Transverse colon (tissue), 4 donors: ENCODE measurements at regions not wholly inside any gene's neighbourhood (a gene's known extent, or its start where the extent isn't known, plus 50 kb on each side); places are given as distances from the start of the nearest gene placed in this dataset.

Source experiments
- DNase-seq: peaks from one replicate; pipeline ENCODE4 v3.0.0-alpha.2; 2019
- H3K27ac ChIP-seq, 4 donors: fragments of 200-600 bp; sonication (generic); 2 replicates each; pipeline ENCODE4 v1.5.1; 2016 to 2018; ENCODE audit warnings: inconsistent platforms in 4 of 4
- H3K27me3 ChIP-seq: fragments of 200-600 bp; sonication (generic); 2 replicates; pipeline ENCODE4 v1.5.1; 2017; ENCODE audit warnings: inconsistent platforms
- H3K36me3 ChIP-seq, 4 donors: fragments of 200-600 bp; sonication (generic); 2 replicates each; pipeline ENCODE4 v1.5.1; 2017 to 2019; ENCODE audit warnings: inconsistent platforms in 4 of 4
- H3K4me1 ChIP-seq, 4 donors: fragments of 200-600 bp; sonication (generic); 2 replicates each; pipeline ENCODE4 v1.5.1; 2017 to 2020; ENCODE audit warnings: inconsistent platforms in 4 of 4
- H3K4me3 ChIP-seq, 4 donors: fragments of 200-600 bp; sonication (generic); 1 replicate in 1 of 4; 2 replicates in 3 of 4; pipeline versions ENCODE4 v1.5.1 to v1.6.1; 2017 to 2019; ENCODE audit warnings: inconsistent platforms in 4 of 4
- H3K9me3 ChIP-seq, 2 donors: fragments of 200-600 bp; sonication (generic); 2 replicates each; pipeline ENCODE4 v1.5.1; 2017 to 2019; ENCODE audit warnings: inconsistent platforms in 2 of 2
- CTCF ChIP-seq, 5 experiments: fragments of 200-600 bp in 3 of 5; fragments of 450-650 bp in 2 of 5; sonication (generic) in 3 of 5; IDR thresholded peaks; 1 replicate in 2 of 5; 2 replicates in 3 of 5; pipeline ENCODE4 v1.5.1; 2016 to 2017; ENCODE audit warnings: antibody characterized with exemption in 5 of 5, inconsistent platforms in 3 of 5, mild to moderate bottlenecking in 2 of 5, moderate library complexity in 1 of 5
- EP300 ChIP-seq: sonication (generic); formaldehyde crosslinking; IDR thresholded peaks from one replicate; pipeline ENCODE4 v1.6.1; 2017; ENCODE audit warnings: antibody characterized with exemption, low read depth
- POLR2A ChIP-seq: fragments of 450-650 bp; IDR thresholded peaks from one replicate; pipeline ENCODE4 v1.6.1; 2016; ENCODE audit warnings: antibody characterized with exemption, mild to moderate bottlenecking, moderate library complexity
- POLR2AphosphoS5 ChIP-seq, 3 donors: sonication (generic); formaldehyde crosslinking; IDR thresholded peaks; one replicate each; pipeline ENCODE4 v1.6.1; 2016; ENCODE audit warnings: antibody characterized with exemption in 3 of 3
- WGBS, 2 donors: methylation state at CpG; one replicate each; pipeline ENCODE4 v1.1.5; 2018; ENCODE audit warnings: low coverage in 1 of 2; 5-methylcytosine and 5-hydroxymethylcytosine counted together
- in situ Hi-C, 4 donors: fragments of 200-750 bp; cut with MboI; loops; one replicate each; pipeline versions ENCODE4 v1.15.0 to v1.15.1; 2017; ENCODE audit warnings: low sequenced_read_pairs in 3 of 4, low pct_ligation_motif_present in 1 of 4, low pct_unique_long_range_greater_than_20kb in 1 of 4
- intact Hi-C: fragments of 100-400 bp; cut with DNase I; formaldehyde crosslinking; loops from one replicate; pipeline ENCODE4 v1.15.1; 2023; ENCODE audit warnings: low total_unique reads

DNA sequence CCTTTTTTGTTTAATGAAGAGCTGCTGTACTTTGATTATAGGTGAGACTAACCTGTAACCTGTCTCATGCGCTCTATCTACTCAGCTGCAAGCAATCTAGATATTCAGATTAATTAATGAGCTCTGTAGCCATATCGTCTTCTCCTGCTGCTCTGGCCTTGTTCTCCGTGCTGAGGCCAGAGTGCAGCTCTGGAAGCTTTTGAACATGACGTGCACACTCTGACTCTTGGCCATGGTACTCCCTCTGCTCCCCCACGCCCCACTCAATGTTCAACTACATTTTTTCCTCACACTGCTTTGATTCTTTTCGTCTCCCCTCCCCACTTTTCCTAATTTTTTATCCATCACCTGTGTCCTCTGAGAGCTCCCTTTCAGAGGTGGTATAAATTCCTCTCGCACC is 751.8 kb downstream of the FGF9 start:
- intact Hi-C loops = no loop called here
- DNase-seq = no peak
- 72 to 78% methylated on average over 6 to 7 of the region's 7 CpGs for WGBS, 2 donors
- TF ChIP-seq EP300 = no peak
- no peak for TF ChIP-seq POLR2AphosphoS5 (IDR thresholded peaks at IDR 0.05)
- TF ChIP-seq CTCF (IDR thresholded peaks at IDR 0.05) = no peak
- no peak for TF ChIP-seq POLR2A
- H3K27ac ChIP-seq = no peak overlapping the region
- in situ Hi-C loops = no loop called here
- H3K36me3 ChIP-seq = no peaks in the 10 kb centered on the region
- no peak overlapping the region for H3K4me3 ChIP-seq
- H3K9me3 ChIP-seq = no peaks in the 10 kb centered on the region
- H3K4me1 ChIP-seq = no peaks in the 10 kb centered on the region
- H3K27me3 ChIP-seq = no peaks in the 10 kb centered on the region

- WGBS, 2 donors = 83 to 88% methylated on average over 1 of the region's 1 CpG
- no peak for DNase-seq
- in situ Hi-C loops = no loop called here
- Histone ChIP-seq H3K27me3 (no peaks in the 10 kb centered on the region), H3K4me3 (no peak overlapping the region), H3K4me1 (no peaks in the 10 kb centered on the region), H3K27ac (no peak overlapping the region), H3K9me3 (no peaks in the 10 kb centered on the region), H3K36me3 (no peaks in the 10 kb centered on the region)
- intact Hi-C loops = no loop called here
- TF ChIP-seq CTCF (IDR thresholded peaks at IDR 0.05) (no peak), POLR2A (no peak), EP300 (no peak), POLR2AphosphoS5 (IDR thresholded peaks at IDR 0.05) (no peak)
Observed at GRCh38 chr13:22423261-22423660, 752.4 kb downstream of the FGF9 start.

GRCh38 chr13:22425087-22425486 is 754.2 kb downstream of the FGF9 start:
- no peaks in the 10 kb centered on the region for H3K27me3 ChIP-seq
- in situ Hi-C loops = no loop called here
- WGBS, 2 donors = 87 to 90% methylated on average over 3 to 4 of the region's 4 CpGs
- no peaks in the 10 kb centered on the region for H3K4me1 ChIP-seq
- TF ChIP-seq POLR2A = no peak
- TF ChIP-seq CTCF (IDR thresholded peaks at IDR 0.05) = no peak
- no peak for TF ChIP-seq POLR2AphosphoS5 (IDR thresholded peaks at IDR 0.05)
- no peak for TF ChIP-seq EP300
- DNase-seq = no peak
- H3K36me3 ChIP-seq = no peaks in the 10 kb centered on the region
- H3K27ac ChIP-seq = no peak overlapping the region
- H3K4me3 ChIP-seq = no peak overlapping the region
- intact Hi-C loops = no loop called here
- no peaks in the 10 kb centered on the region for H3K9me3 ChIP-seq

DNA sequence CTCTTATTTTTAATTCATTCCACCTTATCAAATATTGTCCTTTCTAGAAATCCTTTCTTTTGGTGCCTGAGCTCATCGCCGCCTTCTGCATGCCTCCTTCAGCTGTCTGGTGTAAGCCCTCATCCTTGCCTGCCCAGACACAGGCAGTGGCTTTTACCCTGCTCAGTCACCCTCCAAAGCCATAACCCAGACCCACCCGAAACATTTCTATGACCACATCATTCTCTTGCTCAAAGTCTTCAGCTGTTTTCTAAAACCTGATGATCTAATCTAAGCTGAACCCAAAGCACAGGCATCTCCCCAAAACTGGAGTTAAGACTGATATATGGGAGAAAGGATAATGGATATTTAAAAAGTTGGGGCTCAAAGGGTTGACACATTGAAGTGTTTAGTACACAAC is 753.7 kb upstream of the SGCG start:
- 92 to 100% methylated on average over 1 to 3 of the region's 3 CpGs for WGBS, 2 donors
- H3K9me3 ChIP-seq = no peaks in the 10 kb centered on the region
- TF ChIP-seq POLR2A (no peak), CTCF (IDR thresholded peaks at IDR 0.05) (no peak), POLR2AphosphoS5 (IDR thresholded peaks at IDR 0.05) (no peak), EP300 (no peak)
- no peak for DNase-seq
- H3K27ac ChIP-seq = no peak overlapping the region
- no peaks in the 10 kb centered on the region for H3K36me3 ChIP-seq
- intact Hi-C loops (no loop called here), in situ Hi-C loops (no loop called here)
- H3K4me3 ChIP-seq = no peak overlapping the region
- no peaks in the 10 kb centered on the region for H3K27me3 ChIP-seq
- H3K4me1 ChIP-seq = no peaks in the 10 kb centered on the region
